MM.1S (cell line): ENCODE measurements at regions not wholly inside any gene's neighbourhood (a gene's known extent, or its start where the extent isn't known, plus 50 kb on each side); places are given as distances from the start of the nearest gene placed in this dataset.

Experiments used
- EZH2 ChIP-seq: fragments of 300-600 bp; sonication (generic); optimal IDR thresholded peaks from 2 replicates; pipeline ENCODE3; 2017; ENCODE audit warnings: low read depth, mild to moderate bottlenecking, antibody characterized with exemption, low read length, mixed read lengths
- TF ChIP-seq, protein P1 (sequence below): fragments of 300-600 bp; sonication (generic); IDR thresholded peaks from 2 replicates; pipeline ENCODE4 v1.5.1; 2016; ENCODE audit warnings: antibody characterized with exemption, low read length, mixed read lengths

DNA sequence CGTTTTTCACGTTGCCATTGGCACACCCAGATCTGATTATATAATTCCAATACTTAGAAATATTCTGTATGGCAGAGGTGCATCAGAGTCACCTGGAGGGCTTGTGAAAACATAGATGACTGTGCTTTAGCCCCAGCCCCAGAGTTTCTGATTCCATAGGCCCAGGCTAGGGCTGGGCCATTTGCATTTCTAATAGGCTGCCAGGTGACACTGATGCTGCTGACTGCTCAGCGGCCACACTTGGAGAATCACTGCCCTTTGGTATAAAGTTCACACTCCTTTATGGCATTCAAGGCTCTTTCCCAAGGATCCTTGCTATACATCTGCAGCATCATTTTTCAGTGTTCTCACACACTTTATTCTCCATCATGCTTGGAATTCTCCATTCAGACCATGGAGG lies 137.1 kb downstream of the AKAP11 start:
- TF ChIP-seq, protein P1, sequence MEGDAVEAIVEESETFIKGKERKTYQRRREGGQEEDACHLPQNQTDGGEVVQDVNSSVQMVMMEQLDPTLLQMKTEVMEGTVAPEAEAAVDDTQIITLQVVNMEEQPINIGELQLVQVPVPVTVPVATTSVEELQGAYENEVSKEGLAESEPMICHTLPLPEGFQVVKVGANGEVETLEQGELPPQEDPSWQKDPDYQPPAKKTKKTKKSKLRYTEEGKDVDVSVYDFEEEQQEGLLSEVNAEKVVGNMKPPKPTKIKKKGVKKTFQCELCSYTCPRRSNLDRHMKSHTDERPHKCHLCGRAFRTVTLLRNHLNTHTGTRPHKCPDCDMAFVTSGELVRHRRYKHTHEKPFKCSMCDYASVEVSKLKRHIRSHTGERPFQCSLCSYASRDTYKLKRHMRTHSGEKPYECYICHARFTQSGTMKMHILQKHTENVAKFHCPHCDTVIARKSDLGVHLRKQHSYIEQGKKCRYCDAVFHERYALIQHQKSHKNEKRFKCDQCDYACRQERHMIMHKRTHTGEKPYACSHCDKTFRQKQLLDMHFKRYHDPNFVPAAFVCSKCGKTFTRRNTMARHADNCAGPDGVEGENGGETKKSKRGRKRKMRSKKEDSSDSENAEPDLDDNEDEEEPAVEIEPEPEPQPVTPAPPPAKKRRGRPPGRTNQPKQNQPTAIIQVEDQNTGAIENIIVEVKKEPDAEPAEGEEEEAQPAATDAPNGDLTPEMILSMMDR, result no peak
- TF ChIP-seq EZH2, result no peak
